ENCODE measurements at regions not wholly inside any gene's neighbourhood (a gene's known extent, or its start where the extent isn't known, plus 50 kb on each side); places are given as distances from the start of the nearest gene placed in this dataset.

GRCh38 chr21:41102281-41102680, 65.7 kb upstream of the BACE2 start:
- Mint-ChIP-seq H3K36me3 (ENCODE audit: low read depth) (peaks cover 5% of the 10 kb centered on the region; the same call in 1 of the 2 replicates), H3K9me3 (peaks cover 29% of the 10 kb centered on the region), H3K4me3 (no peak overlapping the region), H3K27me3 (ENCODE audit: insufficient read depth) (peaks cover 9% of the 10 kb centered on the region; the same call in 1 of the 2 replicates), H3K27ac (no peak overlapping the region), H3K4me1 (ENCODE audit: low read depth) (peaks cover 9% of the 10 kb centered on the region; the same call in 1 of the 2 replicates)
- TF ChIP-seq CTCF (IDR thresholded peaks at IDR 0.05) = no peak
- DNase-seq = no peak

- TF ChIP-seq CTCF (IDR thresholded peaks at IDR 0.05) = no peak
- H3K4me1 Mint-ChIP-seq (ENCODE audit: low read depth) = peaks cover 2% of the 10 kb centered on the region
- DNase-seq = no peak
- H3K27ac Mint-ChIP-seq = no peak overlapping the region
- no peak overlapping the region for H3K4me3 Mint-ChIP-seq
- peaks cover 12% of the 10 kb centered on the region for H3K27me3 Mint-ChIP-seq (ENCODE audit: insufficient read depth)
- H3K36me3 Mint-ChIP-seq (ENCODE audit: low read depth) = peaks cover 10% of the 10 kb centered on the region
- H3K9me3 Mint-ChIP-seq = peaks cover 33% of the 10 kb centered on the region
Observed at GRCh38 chr21:41107602-41108001, 60.4 kb upstream of the BACE2 start.

GRCh38 chr21:41108668-41109585, 59.0 kb upstream of the BACE2 start:
- DNase-seq = no peak
- Mint-ChIP-seq H3K9me3 (peaks cover 36% of the 10 kb centered on the region), H3K4me1 (ENCODE audit: low read depth) (peaks cover 16% of the 10 kb centered on the region), H3K36me3 (ENCODE audit: low read depth) (peaks cover 10% of the 10 kb centered on the region), H3K27ac (no peak overlapping the region), H3K27me3 (ENCODE audit: insufficient read depth) (peaks cover 12% of the 10 kb centered on the region), H3K4me3 (no peak overlapping the region)
- no peak for TF ChIP-seq CTCF (IDR thresholded peaks at IDR 0.05)

GRCh38 chr21:41110161-41110560, 57.8 kb upstream of the BACE2 start:
- Mint-ChIP-seq H3K36me3 (ENCODE audit: low read depth) (peaks cover 5% of the 10 kb centered on the region), H3K4me3 (no peak overlapping the region), H3K27me3 (ENCODE audit: insufficient read depth) (peaks cover 3% of the 10 kb centered on the region), H3K4me1 (ENCODE audit: low read depth) (peaks cover 16% of the 10 kb centered on the region), H3K9me3 (peaks cover 25% of the 10 kb centered on the region), H3K27ac (no peak overlapping the region)
- TF ChIP-seq CTCF (IDR thresholded peaks at IDR 0.05) = no peak
- DNase-seq = no peak

- no peak for DNase-seq
- Mint-ChIP-seq H3K4me3 (no peak overlapping the region), H3K27me3 (ENCODE audit: insufficient read depth) (peaks cover 3% of the 10 kb centered on the region), H3K27ac (no peak overlapping the region), H3K9me3 (peaks cover 25% of the 10 kb centered on the region), H3K36me3 (ENCODE audit: low read depth) (peaks cover 5% of the 10 kb centered on the region), H3K4me1 (ENCODE audit: low read depth) (peaks cover 16% of the 10 kb centered on the region)
- TF ChIP-seq CTCF (IDR thresholded peaks at IDR 0.05) = no peak
Observed at GRCh38 chr21:41110664-41111063, 57.3 kb upstream of the BACE2 start.
